NCI-H1694 (cell line): ENCODE measurements at regions not wholly inside any gene's neighbourhood (a gene's known extent, or its start where the extent isn't known, plus 50 kb on each side); places are given as distances from the start of the nearest gene placed in this dataset.
"Not testable (repeated sequence)": the region's sequence is repeated elsewhere in the genome, so short reads cannot be mapped to it uniquely, and the experiment has no call there.

ENCODE experiments used
- DNase-seq: peaks from one replicate; lab custom pipeline; 2025; lab: John Stamatoyannopoulos, UW

- no peak for DNase-seq
These were observed 901.9 kb downstream of the OTOL1 start for GRCh38 chr3:162398554-162398953.

- DNase-seq: no peak
These were observed 904.1 kb downstream of the OTOL1 start for GRCh38 chr3:162400697-162401096.

- not testable (repeated sequence) for DNase-seq
These were observed 914.9 kb downstream of the OTOL1 start for GRCh38 chr3:162411556-162411955.

GRCh38 chr3:162421721-162422120 is 925.1 kb downstream of the OTOL1 start:
- DNase-seq: no peak

GRCh38 chr3:162428192-162428591 is 931.6 kb downstream of the OTOL1 start:
- DNase-seq: no peak

- no peak for DNase-seq
These were observed 939.1 kb downstream of the OTOL1 start for GRCh38 chr3:162435750-162436149.

GRCh38 chr3:162436826-162437225 is 940.2 kb downstream of the OTOL1 start:
- no peak for DNase-seq

GRCh38 chr3:162437480-162437879 is 940.9 kb downstream of the OTOL1 start:
- DNase-seq: no peak

- no peak for DNase-seq
These were observed 945.1 kb downstream of the OTOL1 start for GRCh38 chr3:162441716-162442115.

GRCh38 chr3:162443376-162443775 is 946.8 kb downstream of the OTOL1 start:
- no peak for DNase-seq

- no peak for DNase-seq
These were observed 972.2 kb downstream of the OTOL1 start for GRCh38 chr3:162468791-162469190.

- no peak for DNase-seq
These were observed 990.5 kb downstream of the OTOL1 start for GRCh38 chr3:162487138-162487537.

GRCh38 chr3:162489853-162490252 is 993.2 kb downstream of the OTOL1 start:
- peak; percentile 2 for DNase-seq

GRCh38 chr3:162491952-162492351 is 995.3 kb downstream of the OTOL1 start:
- no peak for DNase-seq

GRCh38 chr3:162492446-162493081 is 996.0 kb downstream of the OTOL1 start:
- DNase-seq: no peak

- no peak for DNase-seq
These were observed 1002.0 kb downstream of the OTOL1 start for GRCh38 chr3:162498626-162499025.

- no peak for DNase-seq
These were observed 1010.8 kb downstream of the OTOL1 start for GRCh38 chr3:162507397-162507796.

- no peak for DNase-seq
These were observed 1015.9 kb downstream of the OTOL1 start for GRCh38 chr3:162512488-162512887.

GRCh38 chr3:162517110-162517509 is 1020.5 kb downstream of the OTOL1 start:
- no peak for DNase-seq

- no peak for DNase-seq
These were observed 1025.1 kb downstream of the OTOL1 start for GRCh38 chr3:162521669-162522068.

GRCh38 chr3:162525066-162525742 is 1028.6 kb downstream of the OTOL1 start:
- no peak for DNase-seq

GRCh38 chr3:162525771-162526170 is 1029.2 kb downstream of the OTOL1 start:
- DNase-seq: no peak

- DNase-seq: no peak
These were observed 1037.8 kb downstream of the OTOL1 start for GRCh38 chr3:162534431-162534830.

GRCh38 chr3:162538491-162538890 is 1041.9 kb downstream of the OTOL1 start:
- no peak for DNase-seq
